Right renal cortex interstitium (tissue), 3 donors: ENCODE measurements at regions not wholly inside any gene's neighbourhood (a gene's known extent, or its start where the extent isn't known, plus 50 kb on each side); places are given as distances from the start of the nearest gene placed in this dataset.
"Not testable (repeated sequence)": the region's sequence is repeated elsewhere in the genome, so short reads cannot be mapped to it uniquely, and the experiment has no call there.

ENCODE experiments used
- DNase-seq, 3 donors: peaks; one replicate each; pipeline ENCODE4 v3.0.0-alpha.2; 2013; ENCODE audit warnings: low read depth in 3 of 3, low spot score in 2 of 3

DNA sequence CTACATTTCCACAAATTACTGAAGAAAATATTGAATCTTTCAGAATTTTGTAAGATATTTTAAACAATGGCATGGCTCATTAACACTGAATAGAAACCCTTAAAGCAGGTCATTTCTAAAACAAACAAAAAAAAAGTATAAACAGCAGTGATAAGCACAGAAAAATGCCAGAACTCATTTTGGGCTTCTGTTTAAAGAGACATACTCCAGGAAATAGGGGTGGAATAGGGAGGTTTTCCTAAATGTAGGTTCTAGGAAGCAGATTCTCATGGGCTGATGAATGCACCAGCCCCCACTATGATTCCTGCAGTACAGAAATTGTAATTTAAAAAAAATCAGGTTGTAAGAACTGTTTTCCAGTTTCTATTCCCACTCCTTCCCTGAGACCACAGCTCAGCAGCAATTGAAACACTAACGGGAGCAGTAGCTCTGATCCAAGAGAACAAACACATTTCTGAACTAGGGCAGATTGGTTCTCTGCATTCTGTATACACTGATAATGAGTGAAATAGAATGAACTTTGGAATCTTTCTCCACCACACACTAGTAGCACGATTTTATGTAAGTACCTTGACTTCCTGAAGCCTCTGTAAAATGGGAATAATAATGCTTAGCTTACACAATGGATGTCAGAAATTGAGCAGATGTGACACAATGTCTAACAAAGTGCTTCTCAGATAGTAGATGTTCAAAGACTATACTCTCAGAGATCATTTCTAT is 115.6 kb upstream of the TMTC1 start:
- no peak for DNase-seq

- no peak for DNase-seq
These were observed 112.2 kb upstream of the TMTC1 start for GRCh38 chr12:29895966-29896365.

- no peak for DNase-seq
These were observed 109.3 kb upstream of the TMTC1 start for GRCh38 chr12:29893002-29893401.

DNA sequence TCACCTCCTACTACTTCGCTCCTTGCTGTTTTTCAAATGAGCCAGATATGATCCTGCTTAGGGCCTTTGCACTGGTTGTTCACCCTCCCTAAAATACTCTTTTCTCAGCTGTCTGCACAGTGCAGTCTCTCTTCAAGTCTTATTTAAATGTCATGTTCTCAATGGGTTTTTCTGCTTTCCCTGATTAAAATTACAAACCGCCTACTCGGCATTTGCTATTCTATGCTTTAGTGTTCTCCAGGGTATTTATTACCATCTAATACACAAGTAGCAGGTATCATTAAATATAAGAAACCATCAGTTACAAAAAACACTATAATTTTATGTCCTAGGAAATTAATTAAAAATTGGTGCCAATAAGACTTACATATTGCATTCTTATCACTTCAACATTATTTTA is 108.0 kb upstream of the TMTC1 start:
- DNase-seq, result no peak

GRCh38 chr12:29889737-29890136 is 106.0 kb upstream of the TMTC1 start:
- DNase-seq, result no peak

- no peak for DNase-seq
These were observed 105.0 kb upstream of the TMTC1 start for GRCh38 chr12:29888777-29889176.

- DNase-seq, result not testable (repeated sequence)
These were observed 101.2 kb upstream of the TMTC1 start for GRCh38 chr12:29884957-29885356.

DNA sequence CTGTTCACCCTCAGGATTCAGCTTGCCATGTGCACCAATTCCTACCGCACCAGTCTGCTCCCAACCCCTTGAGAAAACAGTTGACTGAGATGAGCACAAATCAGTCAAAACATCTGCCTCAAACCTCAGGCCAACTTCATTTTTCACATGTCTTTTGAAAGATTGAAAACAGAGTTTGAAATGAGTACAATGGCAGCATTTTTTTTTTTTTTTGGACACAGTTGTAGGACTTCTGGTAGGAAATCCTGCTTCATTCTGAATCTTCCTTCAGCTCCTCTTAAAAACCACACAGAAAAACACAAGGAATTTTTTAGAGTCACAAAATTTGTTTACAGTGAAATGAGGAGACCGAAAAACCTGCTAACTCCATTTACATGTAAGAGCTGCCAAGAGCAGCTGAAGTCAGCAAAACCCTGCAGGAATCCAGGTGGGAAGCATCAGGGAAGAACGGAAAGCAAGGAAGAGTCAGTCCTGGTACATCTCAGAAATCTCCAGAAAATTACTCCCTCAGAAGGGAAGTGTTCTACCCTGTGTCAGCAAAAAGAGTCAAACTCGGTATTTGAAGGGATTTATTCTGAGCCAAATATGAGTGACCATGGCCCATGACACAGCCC is 100.3 kb upstream of the TMTC1 start:
- DNase-seq, result no peak

DNA sequence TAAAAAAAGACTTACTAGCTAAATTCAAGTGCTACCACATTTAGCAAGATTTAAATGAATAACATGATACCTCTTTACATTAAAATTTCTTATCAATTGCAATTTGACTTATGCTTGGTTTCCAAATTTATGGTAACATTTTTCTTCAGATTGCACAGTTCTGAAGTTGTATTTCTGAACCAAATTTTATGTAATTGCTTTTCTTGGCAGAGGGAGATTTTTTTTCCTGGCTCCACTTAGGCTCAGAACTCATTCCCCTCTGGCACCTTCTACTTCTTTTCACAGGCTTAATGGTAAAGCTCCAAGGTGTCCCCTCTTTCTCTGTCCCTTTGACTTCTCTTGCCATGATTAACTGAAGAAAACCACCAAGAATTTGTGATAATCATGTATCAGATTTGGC is 99.8 kb upstream of the TMTC1 start:
- DNase-seq, result no peak

GRCh38 chr12:29882846-29883245 is 99.1 kb upstream of the TMTC1 start:
- no peak for DNase-seq

DNA sequence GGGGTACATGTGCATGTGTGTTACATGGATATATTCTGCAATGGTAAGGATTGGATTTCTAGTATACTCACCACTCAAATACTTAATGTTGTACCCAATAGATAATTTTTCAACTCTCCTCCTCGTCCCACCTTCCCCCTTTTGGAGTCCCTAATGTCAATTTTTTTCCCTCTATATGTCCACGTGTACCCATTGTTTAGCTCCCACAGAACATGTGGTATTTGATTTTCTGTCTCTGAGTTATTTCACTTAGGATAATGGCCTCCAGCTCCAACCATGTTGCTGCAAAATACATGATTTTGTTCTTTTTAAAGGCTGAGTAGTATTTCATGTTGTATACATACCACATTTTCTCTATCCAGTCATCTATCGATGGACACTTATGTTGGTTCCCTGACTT is 97.2 kb upstream of the TMTC1 start:
- DNase-seq, result no peak

GRCh38 chr12:29879606-29880308 is 96.0 kb upstream of the TMTC1 start:
- DNase-seq, result no peak

GRCh38 chr12:29869946-29870345 is 86.2 kb upstream of the TMTC1 start:
- DNase-seq, result peak in 1 of 3 donors; percentile 23

GRCh38 chr12:29867823-29868222 is 84.1 kb upstream of the TMTC1 start:
- DNase-seq, result no peak

GRCh38 chr12:29863665-29864064 is 79.9 kb upstream of the TMTC1 start:
- no peak for DNase-seq

- no peak for DNase-seq
These were observed 74.6 kb upstream of the TMTC1 start for GRCh38 chr12:29858270-29858786.

- no peak for DNase-seq
These were observed 63.5 kb upstream of the TMTC1 start for GRCh38 chr12:29847246-29847645.

- no peak for DNase-seq
These were observed 60.9 kb upstream of the TMTC1 start for GRCh38 chr12:29844667-29845066.

DNA sequence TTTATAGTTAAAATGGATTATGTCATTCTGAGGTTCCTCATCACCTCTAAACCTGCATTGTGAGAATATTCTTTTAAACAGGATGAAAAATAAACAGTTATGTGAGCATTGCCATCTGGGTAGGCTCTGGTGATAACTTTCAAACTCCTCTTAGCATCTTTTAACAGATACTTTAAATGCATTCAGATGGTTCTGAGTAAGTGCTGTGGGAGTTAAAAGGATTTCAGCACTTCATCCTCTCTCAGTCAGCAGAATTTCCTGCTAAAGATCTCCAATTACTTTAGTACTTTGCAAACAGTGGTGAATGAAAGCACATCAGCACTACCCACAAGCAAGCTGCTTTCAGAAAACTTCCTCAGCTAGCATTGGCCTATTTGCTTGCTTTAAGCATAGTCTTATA is 59.3 kb upstream of the TMTC1 start:
- no peak for DNase-seq

DNA sequence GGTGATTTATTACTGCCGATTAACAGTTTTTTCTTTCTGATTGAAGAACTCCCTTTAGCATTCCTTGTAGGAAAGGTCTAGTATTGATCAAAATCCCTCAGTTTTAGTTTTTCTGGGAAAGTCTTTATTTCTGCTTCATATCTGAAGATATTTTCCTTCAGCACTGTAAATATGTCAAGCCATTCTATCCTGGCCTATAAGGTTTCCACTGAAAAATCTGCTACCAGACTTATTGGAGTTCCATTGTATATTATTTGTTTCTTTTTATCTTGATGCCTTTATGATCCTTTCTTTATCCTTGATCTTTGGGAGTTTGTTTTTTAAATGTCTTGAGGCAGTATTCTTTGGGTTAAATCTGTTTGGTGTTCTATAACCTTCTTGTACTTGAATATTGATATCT is 55.0 kb upstream of the TMTC1 start:
- DNase-seq, result no peak
